ENCODE measurements at regions not wholly inside any gene's neighbourhood (a gene's known extent, or its start where the extent isn't known, plus 50 kb on each side); places are given as distances from the start of the nearest gene placed in this dataset.

- H3K4me1 Mint-ChIP-seq (ENCODE audit: low read depth), result no peaks in the 10 kb centered on the region
- no peaks in the 10 kb centered on the region for H3K27me3 Mint-ChIP-seq
- H3K9me3 ChIP-seq (ENCODE audit: control insufficient read depth in 1 of 2, insufficient read depth in 1 of 2, low read length in 2 of 2), result no peaks in the 10 kb centered on the region
- H3K27me3 ChIP-seq (ENCODE audit: control insufficient read depth in 1 of 2, insufficient read depth in 2 of 2, low read length in 2 of 2), result no peaks in the 10 kb centered on the region
- H3K36me3 ChIP-seq (ENCODE audit: insufficient read depth, low read length), result no peaks in the 10 kb centered on the region
- no peak for TF ChIP-seq CTCF (IDR thresholded peaks at IDR 0.05)
- no peak overlapping the region for H3K27ac ChIP-seq (ENCODE audit: low read depth in 1 of 2, low read length in 2 of 2)
- no peak overlapping the region for H3K4me3 Mint-ChIP-seq
- H3K4me1 ChIP-seq (ENCODE audit: insufficient read depth, low read length), result no peaks in the 10 kb centered on the region
- H3K36me3 Mint-ChIP-seq (ENCODE audit: low read depth), result no peaks in the 10 kb centered on the region
- H3K27ac Mint-ChIP-seq, result no peak overlapping the region
- ChIA-PET POLR2A (no interaction called here), CTCF (no interaction called here)
- no peak overlapping the region for H3K4me3 ChIP-seq (ENCODE audit: low read length)
- intact Hi-C loops (cut with DNase I, micrococcal nuclease), result no loop called here
- ATAC-seq (ENCODE audit: poor library complexity) (no peak), DNase-seq (no peak)
- no peaks in the 10 kb centered on the region for H3K9me3 Mint-ChIP-seq
These were observed 111.3 kb upstream of the IGFBP3 start for GRCh38 chr7:46032353-46032752.

GRCh38 chr7:46029111-46029704, 108.1 kb upstream of the IGFBP3 start:
- CTCF ChIA-PET, result no interaction called here
- intact Hi-C loops (cut with DNase I, micrococcal nuclease), result no loop called here
- no peak overlapping the region for H3K27ac ChIP-seq (ENCODE audit: low read depth in 1 of 2, low read length in 2 of 2)
- DNase-seq, result no peak
- no peak overlapping the region for H3K4me3 ChIP-seq (ENCODE audit: low read length)
- no peak for ATAC-seq (ENCODE audit: poor library complexity)
- no peak overlapping the region for H3K27ac Mint-ChIP-seq
- H3K4me1 ChIP-seq (ENCODE audit: insufficient read depth, low read length), result no peaks in the 10 kb centered on the region
- H3K4me3 Mint-ChIP-seq, result no peak overlapping the region
- no peaks in the 10 kb centered on the region for H3K36me3 ChIP-seq (ENCODE audit: insufficient read depth, low read length)
- no peak for TF ChIP-seq CTCF (IDR thresholded peaks at IDR 0.05)
- H3K36me3 Mint-ChIP-seq (ENCODE audit: low read depth), result no peaks in the 10 kb centered on the region
- POLR2A ChIA-PET, result no interaction called here
- H3K9me3 Mint-ChIP-seq, result no peaks in the 10 kb centered on the region
- no peaks in the 10 kb centered on the region for H3K4me1 Mint-ChIP-seq (ENCODE audit: low read depth)
- no peaks in the 10 kb centered on the region for H3K27me3 ChIP-seq (ENCODE audit: control insufficient read depth in 1 of 2, insufficient read depth in 2 of 2, low read length in 2 of 2)
- H3K9me3 ChIP-seq (ENCODE audit: control insufficient read depth in 1 of 2, insufficient read depth in 1 of 2, low read length in 2 of 2), result no peaks in the 10 kb centered on the region
- no peaks in the 10 kb centered on the region for H3K27me3 Mint-ChIP-seq

GRCh38 chr7:46028246-46028645, 107.2 kb upstream of the IGFBP3 start:
- H3K27me3 Mint-ChIP-seq, result no peaks in the 10 kb centered on the region
- POLR2A ChIA-PET, result no interaction called here
- intact Hi-C loops (cut with DNase I, micrococcal nuclease), result no loop called here
- TF ChIP-seq CTCF (IDR thresholded peaks at IDR 0.05), result no peak
- Histone ChIP-seq H3K4me3 (ENCODE audit: low read length) (no peak overlapping the region), H3K9me3 (ENCODE audit: control insufficient read depth in 1 of 2, insufficient read depth in 1 of 2, low read length in 2 of 2) (no peaks in the 10 kb centered on the region), H3K36me3 (ENCODE audit: insufficient read depth, low read length) (no peaks in the 10 kb centered on the region), H3K4me1 (ENCODE audit: insufficient read depth, low read length) (no peaks in the 10 kb centered on the region), H3K27ac (ENCODE audit: low read depth in 1 of 2, low read length in 2 of 2) (no peak overlapping the region), H3K27me3 (ENCODE audit: control insufficient read depth in 1 of 2, insufficient read depth in 2 of 2, low read length in 2 of 2) (no peaks in the 10 kb centered on the region)
- ATAC-seq (ENCODE audit: poor library complexity) (no peak), DNase-seq (no peak)
- no peaks in the 10 kb centered on the region for H3K36me3 Mint-ChIP-seq (ENCODE audit: low read depth)
- H3K4me3 Mint-ChIP-seq, result no peak overlapping the region
- H3K9me3 Mint-ChIP-seq, result no peaks in the 10 kb centered on the region
- no peak overlapping the region for H3K27ac Mint-ChIP-seq
- H3K4me1 Mint-ChIP-seq (ENCODE audit: low read depth), result no peaks in the 10 kb centered on the region
- CTCF ChIA-PET, result no interaction called here

Data from CD4-positive, alpha-beta T cell (primary cell).